Osteocyte (in vitro differentiated cells): ENCODE measurements at regions not wholly inside any gene's neighbourhood (a gene's known extent, or its start where the extent isn't known, plus 50 kb on each side); places are given as distances from the start of the nearest gene placed in this dataset.

Source experiments
- DNase-seq: peaks from one replicate; pipeline ENCODE4 v3.0.0; 2021; ENCODE audit warnings: mixed read lengths; ENCODE audit not compliant: unreplicated experiment; ENCODE audit errors: extremely low spot score
- H3K27ac Mint-ChIP-seq: one replicate; pipeline ENCODE4 v1.8.0; 2021; ENCODE audit warnings: mild to moderate bottlenecking, mixed read lengths; ENCODE audit not compliant: unreplicated experiment
- H3K27me3 Mint-ChIP-seq: one replicate; pipeline ENCODE4 v1.8.0; 2021; ENCODE audit warnings: mixed read lengths; ENCODE audit not compliant: unreplicated experiment
- H3K36me3 Mint-ChIP-seq: one replicate; pipeline ENCODE4 v1.8.0; 2021; ENCODE audit warnings: mixed read lengths; ENCODE audit not compliant: unreplicated experiment
- H3K4me1 Mint-ChIP-seq: one replicate; pipeline ENCODE4 v1.8.0; 2021; ENCODE audit warnings: mixed read lengths; ENCODE audit not compliant: unreplicated experiment
- H3K4me3 Mint-ChIP-seq: one replicate; pipeline ENCODE4 v1.8.0; 2021; ENCODE audit warnings: mild to moderate bottlenecking, moderate library complexity, mixed read lengths; ENCODE audit not compliant: unreplicated experiment
- H3K9me3 Mint-ChIP-seq: one replicate; pipeline ENCODE4 v1.8.0; 2021; ENCODE audit warnings: mixed read lengths; ENCODE audit not compliant: unreplicated experiment
- TF ChIP-seq, protein P1 (sequence below): fragments of 200-600 bp; sonication (generic); IDR thresholded peaks from 2 replicates; pipeline ENCODE4 v1.5.0; 2021; ENCODE audit warnings: antibody characterized with exemption, mild to moderate bottlenecking, moderate library complexity

DNA sequence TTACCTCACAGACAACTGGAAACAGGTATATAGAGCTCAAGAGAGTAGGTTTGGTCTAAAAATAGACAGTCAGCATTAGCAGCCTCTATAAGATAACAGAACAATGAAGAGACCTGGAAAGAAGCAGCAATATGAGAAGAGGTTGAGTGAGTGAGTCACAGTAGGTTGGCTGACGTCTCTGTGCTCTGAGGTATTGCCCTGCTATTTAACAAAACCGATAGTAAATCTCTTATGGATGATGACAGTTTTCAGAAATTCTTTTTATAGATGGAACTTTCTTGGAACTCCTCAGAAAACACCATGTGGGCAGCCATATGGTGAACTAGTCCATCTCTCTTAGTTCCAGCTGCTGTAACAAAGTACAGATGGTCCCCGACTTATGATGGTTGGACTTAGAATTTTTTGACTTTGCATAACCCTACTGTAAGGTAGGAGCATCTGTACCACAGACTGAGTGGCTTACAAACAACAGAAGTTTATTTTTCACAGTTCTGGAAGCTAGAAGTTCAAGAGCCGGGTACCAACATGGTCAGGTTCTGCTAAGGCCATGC, 123.5 kb downstream of the MBD2 start:
- TF ChIP-seq, protein P1, sequence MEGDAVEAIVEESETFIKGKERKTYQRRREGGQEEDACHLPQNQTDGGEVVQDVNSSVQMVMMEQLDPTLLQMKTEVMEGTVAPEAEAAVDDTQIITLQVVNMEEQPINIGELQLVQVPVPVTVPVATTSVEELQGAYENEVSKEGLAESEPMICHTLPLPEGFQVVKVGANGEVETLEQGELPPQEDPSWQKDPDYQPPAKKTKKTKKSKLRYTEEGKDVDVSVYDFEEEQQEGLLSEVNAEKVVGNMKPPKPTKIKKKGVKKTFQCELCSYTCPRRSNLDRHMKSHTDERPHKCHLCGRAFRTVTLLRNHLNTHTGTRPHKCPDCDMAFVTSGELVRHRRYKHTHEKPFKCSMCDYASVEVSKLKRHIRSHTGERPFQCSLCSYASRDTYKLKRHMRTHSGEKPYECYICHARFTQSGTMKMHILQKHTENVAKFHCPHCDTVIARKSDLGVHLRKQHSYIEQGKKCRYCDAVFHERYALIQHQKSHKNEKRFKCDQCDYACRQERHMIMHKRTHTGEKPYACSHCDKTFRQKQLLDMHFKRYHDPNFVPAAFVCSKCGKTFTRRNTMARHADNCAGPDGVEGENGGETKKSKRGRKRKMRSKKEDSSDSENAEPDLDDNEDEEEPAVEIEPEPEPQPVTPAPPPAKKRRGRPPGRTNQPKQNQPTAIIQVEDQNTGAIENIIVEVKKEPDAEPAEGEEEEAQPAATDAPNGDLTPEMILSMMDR = no peak
- no peaks in the 10 kb centered on the region for H3K36me3 Mint-ChIP-seq
- H3K27ac Mint-ChIP-seq = no peak overlapping the region
- no peak overlapping the region for H3K4me3 Mint-ChIP-seq
- DNase-seq = no peak
- H3K27me3 Mint-ChIP-seq = no peaks in the 10 kb centered on the region
- H3K4me1 Mint-ChIP-seq = peaks cover 1% of the 10 kb centered on the region
- peaks cover 4% of the 10 kb centered on the region for H3K9me3 Mint-ChIP-seq

DNA sequence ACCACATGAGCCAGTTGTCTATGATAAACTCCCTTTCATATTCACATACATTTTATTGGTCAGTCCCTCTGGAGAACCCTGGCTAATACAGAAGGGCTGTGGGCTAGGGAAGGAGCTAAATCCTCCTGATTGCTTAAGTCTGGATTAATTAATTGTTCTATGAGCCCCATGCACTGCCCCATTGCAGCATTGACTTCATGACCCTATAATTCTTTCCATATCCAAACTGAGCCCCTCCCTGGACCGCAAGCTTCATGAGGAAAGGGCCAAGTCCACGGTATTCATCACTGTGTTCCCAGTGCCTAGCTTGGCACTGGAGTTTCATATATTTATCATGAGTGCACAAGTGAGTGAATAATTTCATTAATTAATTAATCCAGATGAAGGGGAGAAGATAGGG, 124.0 kb downstream of the MBD2 start:
- Mint-ChIP-seq H3K4me3 (no peak overlapping the region), H3K27me3 (no peaks in the 10 kb centered on the region), H3K4me1 (peaks cover 1% of the 10 kb centered on the region), H3K27ac (no peak overlapping the region), H3K36me3 (no peaks in the 10 kb centered on the region), H3K9me3 (peaks cover 4% of the 10 kb centered on the region)
- TF ChIP-seq, protein P1 = no peak
- DNase-seq = no peak

DNA sequence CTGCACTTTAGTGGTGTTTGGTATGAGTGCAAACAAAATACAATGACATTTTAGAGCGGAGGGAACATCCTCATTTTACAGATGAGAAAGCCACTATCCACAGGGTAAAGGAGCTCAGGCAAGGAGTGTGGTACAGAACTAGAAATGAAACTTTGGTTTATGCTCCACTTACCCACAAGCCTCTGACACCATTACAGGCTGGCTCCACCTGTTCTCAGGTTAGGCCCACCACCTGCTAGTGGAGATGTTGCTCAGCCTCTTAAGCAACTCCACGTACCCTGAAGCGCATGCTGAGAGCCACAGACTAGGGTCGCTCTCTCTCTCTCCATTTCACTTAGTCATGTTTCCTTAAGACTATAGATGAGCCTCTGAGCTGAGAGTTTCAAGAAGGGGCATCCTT, 130.0 kb downstream of the MBD2 start:
- H3K27me3 Mint-ChIP-seq = peaks cover 2% of the 10 kb centered on the region
- TF ChIP-seq, protein P1 = no peak
- DNase-seq = no peak
- H3K4me1 Mint-ChIP-seq = peaks cover 2% of the 10 kb centered on the region
- no peaks in the 10 kb centered on the region for H3K36me3 Mint-ChIP-seq
- H3K4me3 Mint-ChIP-seq = no peak overlapping the region
- no peak overlapping the region for H3K27ac Mint-ChIP-seq
- H3K9me3 Mint-ChIP-seq = peaks cover 4% of the 10 kb centered on the region

DNA sequence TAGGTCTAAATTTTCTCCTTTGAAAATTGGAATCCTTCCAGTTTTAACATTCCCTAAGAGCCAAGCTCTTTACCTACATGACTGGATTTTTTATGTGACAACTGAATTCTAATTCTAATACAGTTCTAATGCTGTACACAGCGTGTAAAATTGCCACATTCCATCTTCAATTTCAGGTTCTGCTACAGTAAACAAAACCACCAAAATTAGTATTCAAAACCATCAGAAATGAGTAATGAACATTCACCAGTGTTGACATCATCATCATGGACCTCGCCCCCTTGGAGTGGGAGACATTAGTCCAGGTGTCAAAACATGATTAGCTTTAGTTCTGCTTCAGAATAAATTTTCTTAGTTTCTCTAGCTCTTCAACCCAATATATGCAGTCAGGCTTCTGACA, 133.6 kb downstream of the MBD2 start:
- Mint-ChIP-seq H3K4me3 (no peak overlapping the region), H3K36me3 (no peaks in the 10 kb centered on the region), H3K27me3 (peaks cover 2% of the 10 kb centered on the region), H3K27ac (no peak overlapping the region), H3K4me1 (peaks cover 2% of the 10 kb centered on the region), H3K9me3 (no peaks in the 10 kb centered on the region)
- DNase-seq = no peak
- TF ChIP-seq, protein P1 = no peak

DNA sequence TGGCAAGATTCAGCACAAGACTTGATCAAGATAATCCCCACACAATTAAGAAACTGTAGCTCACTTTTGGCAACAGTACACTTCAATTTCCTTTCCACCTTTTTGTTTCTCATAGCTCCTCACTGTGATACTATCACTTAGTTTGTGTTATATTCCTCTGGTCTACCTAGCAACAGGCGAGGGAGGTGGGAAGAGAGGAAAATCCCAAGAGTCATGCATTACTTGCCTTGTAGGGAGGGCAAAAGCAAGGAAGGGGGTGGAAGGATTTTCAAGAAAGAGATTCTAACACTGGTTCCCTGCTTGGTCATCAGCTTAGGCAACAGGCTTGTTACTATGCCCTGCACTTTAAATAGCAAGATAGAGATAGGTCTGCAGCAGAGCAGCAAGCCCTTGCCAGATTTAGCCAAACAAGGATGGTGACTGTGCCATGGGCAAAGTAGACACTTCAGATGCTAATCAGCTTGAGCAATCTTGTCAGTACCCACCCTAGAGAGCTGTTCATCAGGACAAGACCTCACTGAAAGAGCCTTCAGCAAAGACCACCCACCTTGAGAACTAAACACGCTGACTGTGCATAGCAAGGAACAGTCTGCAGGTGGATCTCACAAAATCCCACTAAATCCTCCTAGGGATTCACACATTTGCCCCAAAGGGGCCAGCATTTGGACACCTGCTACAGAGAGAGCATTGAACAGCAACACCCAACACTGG, 134.6 kb downstream of the MBD2 start:
- no peak overlapping the region for H3K27ac Mint-ChIP-seq
- TF ChIP-seq, protein P1 = no peak
- H3K4me3 Mint-ChIP-seq = no peak overlapping the region
- H3K4me1 Mint-ChIP-seq = peaks cover 2% of the 10 kb centered on the region
- H3K27me3 Mint-ChIP-seq = peaks cover 2% of the 10 kb centered on the region
- no peak for DNase-seq
- H3K36me3 Mint-ChIP-seq = no peaks in the 10 kb centered on the region
- no peaks in the 10 kb centered on the region for H3K9me3 Mint-ChIP-seq
